ENCODE measurements at regions not wholly inside any gene's neighbourhood (a gene's known extent, or its start where the extent isn't known, plus 50 kb on each side); places are given as distances from the start of the nearest gene placed in this dataset.

DNA sequence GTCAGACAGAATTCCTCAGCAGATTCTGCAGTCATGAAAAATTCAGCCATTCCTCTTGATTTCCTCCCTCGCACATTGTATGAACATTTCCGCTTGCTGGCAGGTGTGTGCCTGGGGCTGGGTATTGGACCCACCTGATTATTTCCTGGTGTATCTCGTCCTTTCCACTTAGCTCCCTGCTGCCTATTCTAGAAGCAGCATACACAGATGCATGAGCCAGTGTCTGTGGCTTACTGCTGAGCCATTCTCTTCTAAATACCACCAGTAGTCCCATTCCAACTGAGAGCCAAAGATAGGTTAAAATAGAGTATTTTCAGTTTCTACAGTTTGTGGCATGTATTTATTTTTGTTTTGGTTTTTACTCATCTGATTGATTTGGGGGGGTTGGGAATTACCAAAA lies 270.1 kb upstream of the AKR1E2 start:
- no peaks in the 10 kb centered on the region for H3K4me1 ChIP-seq
- ChIA-PET POLR2A (interaction anchor here (0.6 kb wide), 1 partner anchor 160 kb away, joined by 3 read pairs; no protein-coding TSS in a partner anchor), CTCF (no interaction called here)
- no TSS peak for BruUV-seq (replicated peaks)
- no peaks in the 10 kb centered on the region for H3K36me3 Mint-ChIP-seq (ENCODE audit: insufficient read depth, unreplicated experiment)
- no peak overlapping the region for H3K4me3 ChIP-seq (ENCODE audit: low read depth, low read length)
- intact Hi-C loops (cut with micrococcal nuclease; ENCODE audit: unreplicated experiment) = no loop called here
- H3K4me1 Mint-ChIP-seq (ENCODE audit: low read depth, unreplicated experiment) = no peaks in the 10 kb centered on the region
- TF ChIP-seq, protein P1, sequence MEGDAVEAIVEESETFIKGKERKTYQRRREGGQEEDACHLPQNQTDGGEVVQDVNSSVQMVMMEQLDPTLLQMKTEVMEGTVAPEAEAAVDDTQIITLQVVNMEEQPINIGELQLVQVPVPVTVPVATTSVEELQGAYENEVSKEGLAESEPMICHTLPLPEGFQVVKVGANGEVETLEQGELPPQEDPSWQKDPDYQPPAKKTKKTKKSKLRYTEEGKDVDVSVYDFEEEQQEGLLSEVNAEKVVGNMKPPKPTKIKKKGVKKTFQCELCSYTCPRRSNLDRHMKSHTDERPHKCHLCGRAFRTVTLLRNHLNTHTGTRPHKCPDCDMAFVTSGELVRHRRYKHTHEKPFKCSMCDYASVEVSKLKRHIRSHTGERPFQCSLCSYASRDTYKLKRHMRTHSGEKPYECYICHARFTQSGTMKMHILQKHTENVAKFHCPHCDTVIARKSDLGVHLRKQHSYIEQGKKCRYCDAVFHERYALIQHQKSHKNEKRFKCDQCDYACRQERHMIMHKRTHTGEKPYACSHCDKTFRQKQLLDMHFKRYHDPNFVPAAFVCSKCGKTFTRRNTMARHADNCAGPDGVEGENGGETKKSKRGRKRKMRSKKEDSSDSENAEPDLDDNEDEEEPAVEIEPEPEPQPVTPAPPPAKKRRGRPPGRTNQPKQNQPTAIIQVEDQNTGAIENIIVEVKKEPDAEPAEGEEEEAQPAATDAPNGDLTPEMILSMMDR (IDR thresholded peaks at IDR 0.05; ENCODE audit: insufficient read depth in 1 of 2, low read depth in 1 of 2, low read length in 1 of 2, severe bottlenecking in 1 of 2, unreplicated experiment in 1 of 2) = no peak
- no peak overlapping the region for H3K4me3 Mint-ChIP-seq (ENCODE audit: unreplicated experiment)
- H3K27ac Mint-ChIP-seq (ENCODE audit: unreplicated experiment) = no peak overlapping the region
- no peaks in the 10 kb centered on the region for H3K9me3 ChIP-seq
- H3K36me3 ChIP-seq (ENCODE audit: control insufficient read depth, insufficient read depth, low read length) = no peaks in the 10 kb centered on the region
- peaks cover 23% of the 10 kb centered on the region for H3K27me3 Mint-ChIP-seq (ENCODE audit: insufficient read depth, unreplicated experiment)
- no peaks in the 10 kb centered on the region for H3K9me3 Mint-ChIP-seq (ENCODE audit: unreplicated experiment)
- no peaks in the 10 kb centered on the region for H3K27me3 ChIP-seq (replicated peaks; ENCODE audit: control insufficient read depth, insufficient read depth, low read length)
- no peak for DNase-seq

DNA sequence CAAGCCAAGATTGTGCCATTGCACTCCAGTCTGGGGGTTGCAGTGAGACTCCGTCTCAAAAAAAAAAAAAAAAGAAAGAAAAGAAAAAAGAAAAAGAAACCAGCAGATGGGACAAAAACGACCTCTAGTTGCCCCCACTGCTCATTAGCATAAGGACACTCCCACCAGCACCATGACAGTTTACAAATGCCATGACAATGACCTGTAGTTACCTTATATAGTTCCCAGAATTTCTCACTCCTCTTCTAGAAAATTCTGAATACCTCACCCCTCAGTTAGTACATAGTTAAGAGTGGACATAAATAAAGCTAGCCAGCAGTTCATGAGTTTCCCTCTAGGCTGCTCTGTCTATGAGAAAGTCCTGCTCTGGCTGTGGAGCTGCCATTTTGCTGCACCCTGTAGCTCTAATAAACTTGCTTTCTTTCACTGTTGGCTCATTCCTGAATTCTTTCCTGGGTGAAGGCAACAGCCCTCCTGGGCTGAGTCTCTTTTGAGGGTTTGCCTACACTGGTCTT lies 276.8 kb upstream of the AKR1E2 start:
- TF ChIP-seq, protein P1 (IDR thresholded peaks at IDR 0.05; ENCODE audit: insufficient read depth in 1 of 2, low read depth in 1 of 2, low read length in 1 of 2, severe bottlenecking in 1 of 2, unreplicated experiment in 1 of 2) = no peak
- H3K4me3 ChIP-seq (ENCODE audit: low read depth, low read length) = no peak overlapping the region
- no peaks in the 10 kb centered on the region for H3K9me3 ChIP-seq
- H3K27me3 ChIP-seq (replicated peaks; ENCODE audit: control insufficient read depth, insufficient read depth, low read length) = no peaks in the 10 kb centered on the region
- H3K36me3 ChIP-seq (ENCODE audit: control insufficient read depth, insufficient read depth, low read length) = no peaks in the 10 kb centered on the region
- Mint-ChIP-seq H3K36me3 (ENCODE audit: insufficient read depth, unreplicated experiment) (no peaks in the 10 kb centered on the region), H3K4me1 (ENCODE audit: low read depth, unreplicated experiment) (peaks cover 6% of the 10 kb centered on the region), H3K9me3 (ENCODE audit: unreplicated experiment) (no peaks in the 10 kb centered on the region), H3K27ac (ENCODE audit: unreplicated experiment) (no peak overlapping the region), H3K4me3 (ENCODE audit: unreplicated experiment) (no peak overlapping the region), H3K27me3 (ENCODE audit: insufficient read depth, unreplicated experiment) (peaks cover 21% of the 10 kb centered on the region)
- ChIA-PET CTCF (no interaction called here), POLR2A (no interaction called here)
- no peaks in the 10 kb centered on the region; the same call in 1 of the 2 replicates for H3K4me1 ChIP-seq
- no TSS peak for BruUV-seq (replicated peaks)
- DNase-seq = no peak
- intact Hi-C loops (cut with micrococcal nuclease; ENCODE audit: unreplicated experiment) = no loop called here

DNA sequence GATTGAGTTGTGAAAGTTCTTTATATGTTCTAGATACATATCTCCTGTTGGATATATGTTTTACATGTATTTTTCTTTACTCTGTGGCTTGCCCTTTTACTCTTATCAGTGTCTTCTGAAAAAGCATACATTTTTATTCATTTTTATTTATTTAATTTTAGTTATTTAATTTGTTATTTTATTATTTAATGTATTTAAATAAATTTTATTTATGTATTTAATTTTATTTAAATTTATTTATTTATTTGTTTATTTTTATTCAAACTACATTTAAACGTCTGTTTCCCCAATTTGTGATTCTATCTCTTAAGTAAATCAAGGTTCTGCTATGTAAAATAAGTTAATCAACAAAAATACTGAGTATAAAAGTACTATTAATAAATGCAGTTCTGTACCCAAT lies 279.1 kb upstream of the AKR1E2 start:
- DNase-seq = no peak
- Mint-ChIP-seq H3K27ac (ENCODE audit: unreplicated experiment) (no peak overlapping the region), H3K27me3 (ENCODE audit: insufficient read depth, unreplicated experiment) (peaks cover 16% of the 10 kb centered on the region), H3K9me3 (ENCODE audit: unreplicated experiment) (no peaks in the 10 kb centered on the region), H3K36me3 (ENCODE audit: insufficient read depth, unreplicated experiment) (no peaks in the 10 kb centered on the region), H3K4me1 (ENCODE audit: low read depth, unreplicated experiment) (peaks cover 6% of the 10 kb centered on the region), H3K4me3 (ENCODE audit: unreplicated experiment) (no peak overlapping the region)
- Histone ChIP-seq H3K4me1 (no peaks in the 10 kb centered on the region; the same call in 1 of the 2 replicates), H3K27me3 (replicated peaks; ENCODE audit: control insufficient read depth, insufficient read depth, low read length) (no peaks in the 10 kb centered on the region), H3K9me3 (no peaks in the 10 kb centered on the region), H3K36me3 (ENCODE audit: control insufficient read depth, insufficient read depth, low read length) (no peaks in the 10 kb centered on the region), H3K4me3 (ENCODE audit: low read depth, low read length) (no peak overlapping the region)
- TF ChIP-seq, protein P1 (IDR thresholded peaks at IDR 0.05; ENCODE audit: insufficient read depth in 1 of 2, low read depth in 1 of 2, low read length in 1 of 2, severe bottlenecking in 1 of 2, unreplicated experiment in 1 of 2) = no peak
- BruUV-seq (replicated peaks) = no TSS peak
- intact Hi-C loops (cut with micrococcal nuclease; ENCODE audit: unreplicated experiment) = no loop called here
- POLR2A ChIA-PET = no interaction called here
- CTCF ChIA-PET = no interaction called here
